Tibial nerve (tissue), 4 donors: ENCODE measurements at regions not wholly inside any gene's neighbourhood (a gene's known extent, or its start where the extent isn't known, plus 50 kb on each side); places are given as distances from the start of the nearest gene placed in this dataset.

Experiments used
- DNase-seq, 2 donors: peaks; one replicate each; pipeline ENCODE4 v3.0.0-alpha.2; 2019; ENCODE audit warnings: low spot score in 2 of 2
- H3K27ac ChIP-seq, 4 donors: fragments of 200-600 bp; sonication (generic) in 3 of 4; one replicate each; pipeline ENCODE4 v1.5.1; 2017 to 2019; ENCODE audit warnings: mild to moderate bottlenecking in 1 of 4
- H3K27me3 ChIP-seq, 2 donors: fragments of 200-600 bp; sonication (generic) in 1 of 2; one replicate each; pipeline versions ENCODE4 v1.5.1 to v1.6.0; 2017 to 2019
- H3K36me3 ChIP-seq, 3 donors: fragments of 200-600 bp; sonication (generic); one replicate each; pipeline ENCODE4 v1.5.1; 2018 to 2019
- H3K4me1 ChIP-seq, 4 donors: fragments of 200-600 bp; sonication (generic) in 3 of 4; one replicate each; pipeline ENCODE4 v1.5.1; 2017 to 2019
- H3K4me3 ChIP-seq, 4 donors: fragments of 200-600 bp; sonication (generic) in 3 of 4; one replicate each; pipeline ENCODE4 v1.5.1; 2017 to 2019; ENCODE audit warnings: mild to moderate bottlenecking in 1 of 4, moderate library complexity in 1 of 4
- H3K9me3 ChIP-seq, 4 donors: fragments of 200-600 bp; sonication (generic) in 3 of 4; one replicate each; pipeline ENCODE4 v1.5.1; 2017 to 2019
- CTCF ChIP-seq, 5 experiments: fragments of 200-600 bp in 3 of 5; fragments of 450-650 bp in 2 of 5; sonication (generic) in 3 of 5; IDR thresholded peaks; one replicate each; pipeline ENCODE4 v1.5.1; 2016 to 2019; ENCODE audit warnings: antibody characterized with exemption in 5 of 5, mild to moderate bottlenecking in 3 of 5, moderate library complexity in 2 of 5
- EP300 ChIP-seq, 2 donors: sonication (generic); formaldehyde crosslinking; IDR thresholded peaks; one replicate each; pipeline ENCODE4 v1.6.1; 2017; ENCODE audit warnings: antibody characterized with exemption in 2 of 2, mild to moderate bottlenecking in 1 of 2
- POLR2A ChIP-seq, 2 donors: fragments of 450-650 bp; IDR thresholded peaks; one replicate each; pipeline ENCODE4 v1.6.1; 2017; ENCODE audit warnings: antibody characterized with exemption in 2 of 2, mild to moderate bottlenecking in 2 of 2, moderate library complexity in 2 of 2
- WGBS, 2 donors: methylation state at CpG; one replicate each; pipeline ENCODE4 v1.1.5; 2018; 5-methylcytosine and 5-hydroxymethylcytosine counted together

GRCh38 chr3:146903927-146904326 lies 298.8 kb upstream of the PLSCR5 start:
- 56 to 67% methylated on average over 3 of the region's 3 CpGs for WGBS, 2 donors
- no peaks in the 10 kb centered on the region for H3K9me3 ChIP-seq
- H3K27ac ChIP-seq: no peak overlapping the region
- H3K4me3 ChIP-seq: no peak overlapping the region
- no peaks in the 10 kb centered on the region for H3K4me1 ChIP-seq
- H3K36me3 ChIP-seq: no peaks in the 10 kb centered on the region
- no peak for DNase-seq
- TF ChIP-seq CTCF (IDR thresholded peaks at IDR 0.05) (no peak), POLR2A (IDR thresholded peaks at IDR 0.05) (no peak), EP300 (IDR thresholded peaks at IDR 0.05) (peak in 1 of 2 donors; percentile 51)
- H3K27me3 ChIP-seq: no peaks in the 10 kb centered on the region

DNA sequence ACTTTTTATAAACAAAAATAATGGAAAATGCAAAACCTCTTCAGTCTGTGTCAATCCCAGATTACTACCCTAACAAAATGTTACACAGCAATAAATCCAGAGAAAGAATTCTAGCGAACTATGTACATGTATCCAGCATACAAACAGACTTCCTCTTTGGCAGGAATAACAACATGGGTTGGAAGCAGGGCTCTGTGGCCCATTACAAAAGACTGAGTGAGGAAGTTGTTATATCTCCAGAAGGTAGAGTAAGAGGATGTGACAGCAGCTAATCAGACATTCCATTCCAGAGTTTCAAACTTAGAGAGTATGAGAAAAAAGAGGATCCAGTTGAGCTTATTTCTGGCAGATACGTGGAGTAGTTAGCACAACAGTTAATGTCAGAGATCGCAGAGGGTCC lies 294.0 kb upstream of the PLSCR5 start:
- 73 to 84% methylated on average over 3 of the region's 3 CpGs for WGBS, 2 donors
- no peak for DNase-seq
- Histone ChIP-seq H3K27ac (no peak overlapping the region), H3K9me3 (no peaks in the 10 kb centered on the region), H3K4me1 (no peaks in the 10 kb centered on the region), H3K4me3 (no peak overlapping the region), H3K27me3 (no peaks in the 10 kb centered on the region), H3K36me3 (no peaks in the 10 kb centered on the region)
- TF ChIP-seq CTCF (IDR thresholded peaks at IDR 0.05) (no peak), EP300 (IDR thresholded peaks at IDR 0.05) (no peak), POLR2A (IDR thresholded peaks at IDR 0.05) (no peak)

GRCh38 chr3:146896711-146897110 lies 291.6 kb upstream of the PLSCR5 start:
- 86 to 87% methylated on average over 4 of the region's 4 CpGs for WGBS, 2 donors
- H3K36me3 ChIP-seq: no peaks in the 10 kb centered on the region
- TF ChIP-seq POLR2A (IDR thresholded peaks at IDR 0.05): no peak
- TF ChIP-seq EP300 (IDR thresholded peaks at IDR 0.05): no peak
- no peak for TF ChIP-seq CTCF (IDR thresholded peaks at IDR 0.05)
- H3K4me3 ChIP-seq: no peak overlapping the region
- no peak overlapping the region for H3K27ac ChIP-seq
- H3K4me1 ChIP-seq: no peaks in the 10 kb centered on the region
- no peaks in the 10 kb centered on the region for H3K27me3 ChIP-seq
- no peaks in the 10 kb centered on the region for H3K9me3 ChIP-seq
- no peak for DNase-seq

GRCh38 chr3:146895026-146895749 lies 290.0 kb upstream of the PLSCR5 start:
- 43 to 45% methylated on average over 4 of the region's 4 CpGs for WGBS, 2 donors
- Histone ChIP-seq H3K27me3 (no peaks in the 10 kb centered on the region), H3K9me3 (no peaks in the 10 kb centered on the region), H3K4me3 (no peak overlapping the region), H3K4me1 (no peaks in the 10 kb centered on the region), H3K36me3 (no peaks in the 10 kb centered on the region), H3K27ac (no peak overlapping the region)
- no peak for DNase-seq
- no peak for TF ChIP-seq POLR2A (IDR thresholded peaks at IDR 0.05)
- no peak for TF ChIP-seq EP300 (IDR thresholded peaks at IDR 0.05)
- TF ChIP-seq CTCF (IDR thresholded peaks at IDR 0.05): no peak

GRCh38 chr3:146894406-146894805 lies 289.3 kb upstream of the PLSCR5 start:
- no peaks in the 10 kb centered on the region for H3K36me3 ChIP-seq
- TF ChIP-seq CTCF (IDR thresholded peaks at IDR 0.05) (no peak), POLR2A (IDR thresholded peaks at IDR 0.05) (no peak), EP300 (IDR thresholded peaks at IDR 0.05) (no peak)
- H3K27ac ChIP-seq: no peak overlapping the region
- H3K4me3 ChIP-seq: no peak overlapping the region
- DNase-seq: no peak
- no peaks in the 10 kb centered on the region for H3K27me3 ChIP-seq
- WGBS, 2 donors: 46 to 53% methylated on average over 1 of the region's 1 CpG
- H3K9me3 ChIP-seq: no peaks in the 10 kb centered on the region
- H3K4me1 ChIP-seq: no peaks in the 10 kb centered on the region
